Breast epithelium (tissue), 3 donors: ENCODE measurements at regions not wholly inside any gene's neighbourhood (a gene's known extent, or its start where the extent isn't known, plus 50 kb on each side); places are given as distances from the start of the nearest gene placed in this dataset.
"Not testable (repeated sequence)": the region's sequence is repeated elsewhere in the genome, so short reads cannot be mapped to it uniquely, and the experiment has no call there.

ENCODE experiments used
- POLR2A ChIP-seq: fragments of 450-650 bp; IDR thresholded peaks from one replicate; pipeline ENCODE4 v1.6.1; 2016; ENCODE audit warnings: antibody characterized with exemption, mild to moderate bottlenecking, moderate library complexity
- POLR2AphosphoS5 ChIP-seq, 3 donors: sonication (generic); formaldehyde crosslinking; IDR thresholded peaks; one replicate each; pipeline ENCODE4 v1.6.1; 2017; ENCODE audit warnings: antibody characterized with exemption in 3 of 3
- TF ChIP-seq, protein P1 (sequence below), 3 donors: fragments of 450-650 bp; IDR thresholded peaks; one replicate each; pipeline ENCODE4 v1.5.1; 2016 to 2017; ENCODE audit warnings: antibody characterized with exemption in 3 of 3, mild to moderate bottlenecking in 3 of 3, moderate library complexity in 3 of 3

DNA sequence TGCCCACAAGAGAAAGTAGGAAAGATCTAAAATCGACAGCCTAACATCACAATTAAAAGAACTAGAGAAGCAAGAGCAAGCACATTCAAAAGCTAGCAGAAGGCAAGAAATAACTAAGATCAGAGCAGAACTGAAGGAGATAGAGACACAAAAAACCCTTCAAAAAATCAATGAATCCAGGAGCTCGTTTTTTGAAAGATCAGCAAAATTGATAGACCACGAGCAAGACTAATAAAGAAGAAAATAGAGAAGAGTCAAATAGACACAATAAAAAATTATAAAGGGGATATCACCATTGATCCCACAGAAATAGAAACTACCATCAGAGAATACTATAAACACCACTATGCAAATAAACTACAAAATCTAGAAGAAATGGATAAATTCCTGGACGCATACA is 693.6 kb upstream of the SETBP1 start:
- TF ChIP-seq POLR2A; POLR2AphosphoS5 (IDR thresholded peaks at IDR 0.05): not testable (repeated sequence)
- TF ChIP-seq, protein P1, sequence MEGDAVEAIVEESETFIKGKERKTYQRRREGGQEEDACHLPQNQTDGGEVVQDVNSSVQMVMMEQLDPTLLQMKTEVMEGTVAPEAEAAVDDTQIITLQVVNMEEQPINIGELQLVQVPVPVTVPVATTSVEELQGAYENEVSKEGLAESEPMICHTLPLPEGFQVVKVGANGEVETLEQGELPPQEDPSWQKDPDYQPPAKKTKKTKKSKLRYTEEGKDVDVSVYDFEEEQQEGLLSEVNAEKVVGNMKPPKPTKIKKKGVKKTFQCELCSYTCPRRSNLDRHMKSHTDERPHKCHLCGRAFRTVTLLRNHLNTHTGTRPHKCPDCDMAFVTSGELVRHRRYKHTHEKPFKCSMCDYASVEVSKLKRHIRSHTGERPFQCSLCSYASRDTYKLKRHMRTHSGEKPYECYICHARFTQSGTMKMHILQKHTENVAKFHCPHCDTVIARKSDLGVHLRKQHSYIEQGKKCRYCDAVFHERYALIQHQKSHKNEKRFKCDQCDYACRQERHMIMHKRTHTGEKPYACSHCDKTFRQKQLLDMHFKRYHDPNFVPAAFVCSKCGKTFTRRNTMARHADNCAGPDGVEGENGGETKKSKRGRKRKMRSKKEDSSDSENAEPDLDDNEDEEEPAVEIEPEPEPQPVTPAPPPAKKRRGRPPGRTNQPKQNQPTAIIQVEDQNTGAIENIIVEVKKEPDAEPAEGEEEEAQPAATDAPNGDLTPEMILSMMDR (IDR thresholded peaks at IDR 0.05): not testable (repeated sequence)
